ENCODE measurements at regions not wholly inside any gene's neighbourhood (a gene's known extent, or its start where the extent isn't known, plus 50 kb on each side); places are given as distances from the start of the nearest gene placed in this dataset.

GRCh38 chr6:131362696-131363095 is 210.3 kb upstream of the ARG1 start:
- Histone ChIP-seq H3K9me2 (replicated peaks; ENCODE audit: low read depth, low read length) (no peaks in the 10 kb centered on the region), H3K79me2 (ENCODE audit: insufficient read depth, low read length) (no peaks in the 10 kb centered on the region), H2AFZ (ENCODE audit: low read length) (no peak overlapping the region), H3K36me3 (ENCODE audit: insufficient read depth, low read length) (no peaks in the 10 kb centered on the region), H3K4me3 (ENCODE audit: low read length, poor library complexity, severe bottlenecking) (no peak overlapping the region), H3K9me3 (ENCODE audit: insufficient read depth, low read depth, low read length) (no peaks in the 10 kb centered on the region), H3K4me2 (ENCODE audit: low read depth, low read length, poor library complexity, severe bottlenecking) (no peak overlapping the region), H3F3A (ENCODE audit: low read depth) (no peaks in the 10 kb centered on the region), H3K9ac (ENCODE audit: low read depth, low read length, poor library complexity, severe bottlenecking) (no peak overlapping the region), H4K20me1 (ENCODE audit: insufficient read depth, low read length, poor library complexity, severe bottlenecking) (no peaks in the 10 kb centered on the region), H3K27me3 (ENCODE audit: insufficient read depth, low read length, poor library complexity, severe bottlenecking) (no peaks in the 10 kb centered on the region), H3K4me1 (ENCODE audit: insufficient read depth, low read length, poor library complexity, severe bottlenecking) (no peaks in the 10 kb centered on the region)
- no peak for TF ChIP-seq EZH2phosphoT487 (IDR thresholded peaks at IDR 0.05; ENCODE audit: borderline replicate concordance)
- TF ChIP-seq, protein P1, sequence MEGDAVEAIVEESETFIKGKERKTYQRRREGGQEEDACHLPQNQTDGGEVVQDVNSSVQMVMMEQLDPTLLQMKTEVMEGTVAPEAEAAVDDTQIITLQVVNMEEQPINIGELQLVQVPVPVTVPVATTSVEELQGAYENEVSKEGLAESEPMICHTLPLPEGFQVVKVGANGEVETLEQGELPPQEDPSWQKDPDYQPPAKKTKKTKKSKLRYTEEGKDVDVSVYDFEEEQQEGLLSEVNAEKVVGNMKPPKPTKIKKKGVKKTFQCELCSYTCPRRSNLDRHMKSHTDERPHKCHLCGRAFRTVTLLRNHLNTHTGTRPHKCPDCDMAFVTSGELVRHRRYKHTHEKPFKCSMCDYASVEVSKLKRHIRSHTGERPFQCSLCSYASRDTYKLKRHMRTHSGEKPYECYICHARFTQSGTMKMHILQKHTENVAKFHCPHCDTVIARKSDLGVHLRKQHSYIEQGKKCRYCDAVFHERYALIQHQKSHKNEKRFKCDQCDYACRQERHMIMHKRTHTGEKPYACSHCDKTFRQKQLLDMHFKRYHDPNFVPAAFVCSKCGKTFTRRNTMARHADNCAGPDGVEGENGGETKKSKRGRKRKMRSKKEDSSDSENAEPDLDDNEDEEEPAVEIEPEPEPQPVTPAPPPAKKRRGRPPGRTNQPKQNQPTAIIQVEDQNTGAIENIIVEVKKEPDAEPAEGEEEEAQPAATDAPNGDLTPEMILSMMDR (conservative IDR thresholded peaks at IDR 0.05; ENCODE audit: low read length): no peak

DNA sequence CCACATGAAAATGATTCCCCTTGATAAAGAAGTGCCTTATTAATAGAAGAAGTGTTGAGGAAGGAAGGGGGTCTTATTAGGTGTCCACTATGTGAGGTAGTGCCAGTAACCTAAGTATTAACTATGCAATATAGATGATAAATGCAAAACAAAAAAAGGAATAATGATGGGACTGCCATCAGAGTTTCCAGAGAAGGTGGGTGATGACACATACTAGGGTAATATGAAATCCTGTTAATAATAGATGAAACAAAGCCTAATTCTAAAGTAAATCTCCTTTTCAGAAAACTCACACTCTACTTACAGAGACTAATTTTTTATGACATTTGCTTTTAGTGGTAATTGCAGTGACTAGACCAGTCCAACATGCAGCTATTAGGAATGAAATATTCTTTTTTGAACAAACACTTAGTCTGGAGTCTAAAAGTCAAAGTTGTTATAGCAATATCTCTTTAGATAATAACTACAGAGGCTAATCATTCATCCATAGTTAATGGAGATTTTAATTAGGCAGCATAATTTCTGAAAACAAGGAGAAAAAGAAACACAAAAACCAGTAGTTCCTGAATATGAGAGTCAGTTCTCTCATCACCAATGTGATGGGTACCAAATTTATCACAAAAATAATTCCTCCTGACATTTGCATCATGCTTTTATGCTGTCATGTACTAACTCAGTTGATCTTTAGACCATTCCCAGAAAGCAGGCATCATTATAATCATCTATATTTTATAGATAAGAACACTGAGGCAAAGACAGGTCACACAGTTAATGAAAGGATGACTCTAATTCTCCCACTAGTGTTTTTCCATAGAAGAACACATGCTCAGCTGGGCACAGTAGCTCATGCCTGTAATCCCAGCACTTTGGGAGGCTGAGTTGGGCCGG is 208.8 kb upstream of the ARG1 start:
- H3K4me2 ChIP-seq (ENCODE audit: low read depth, low read length, poor library complexity, severe bottlenecking): no peak overlapping the region
- peaks cover 7% of the 10 kb centered on the region for H3K4me1 ChIP-seq (ENCODE audit: insufficient read depth, low read length, poor library complexity, severe bottlenecking)
- no peak for TF ChIP-seq EZH2phosphoT487 (IDR thresholded peaks at IDR 0.05; ENCODE audit: borderline replicate concordance)
- TF ChIP-seq, protein P1 (conservative IDR thresholded peaks at IDR 0.05; ENCODE audit: low read length): no peak

GRCh38 chr6:131366223-131366622 is 206.8 kb upstream of the ARG1 start:
- no peak overlapping the region for H3K4me2 ChIP-seq (ENCODE audit: low read depth, low read length, poor library complexity, severe bottlenecking)
- H3K9ac ChIP-seq (ENCODE audit: low read depth, low read length, poor library complexity, severe bottlenecking): no peak overlapping the region
- H3F3A ChIP-seq (ENCODE audit: low read depth): no peaks in the 10 kb centered on the region
- peaks cover 7% of the 10 kb centered on the region for H3K4me1 ChIP-seq (ENCODE audit: insufficient read depth, low read length, poor library complexity, severe bottlenecking)
- no peaks in the 10 kb centered on the region for H3K27me3 ChIP-seq (ENCODE audit: insufficient read depth, low read length, poor library complexity, severe bottlenecking)
- H2AFZ ChIP-seq (ENCODE audit: low read length): peak overlapping the region; percentile 64
- H3K9me2 ChIP-seq (replicated peaks; ENCODE audit: low read depth, low read length): no peaks in the 10 kb centered on the region
- no peaks in the 10 kb centered on the region for H3K9me3 ChIP-seq (ENCODE audit: insufficient read depth, low read depth, low read length)
- no peaks in the 10 kb centered on the region for H3K36me3 ChIP-seq (ENCODE audit: insufficient read depth, low read length)
- H4K20me1 ChIP-seq (ENCODE audit: insufficient read depth, low read length, poor library complexity, severe bottlenecking): no peaks in the 10 kb centered on the region
- no peak overlapping the region for H3K4me3 ChIP-seq (ENCODE audit: low read length, poor library complexity, severe bottlenecking)
- no peaks in the 10 kb centered on the region for H3K79me2 ChIP-seq (ENCODE audit: insufficient read depth, low read length)
- no peak for TF ChIP-seq EZH2phosphoT487 (IDR thresholded peaks at IDR 0.05; ENCODE audit: borderline replicate concordance)
- TF ChIP-seq, protein P1 (conservative IDR thresholded peaks at IDR 0.05; ENCODE audit: low read length): no peak

More for the DNA sequence above, 208.8 kb upstream of the ARG1 start:
- Histone ChIP-seq H4K20me1 (ENCODE audit: insufficient read depth, low read length, poor library complexity, severe bottlenecking) (no peaks in the 10 kb centered on the region), H3K9me3 (ENCODE audit: insufficient read depth, low read depth, low read length) (no peaks in the 10 kb centered on the region), H3K27me3 (ENCODE audit: insufficient read depth, low read length, poor library complexity, severe bottlenecking) (no peaks in the 10 kb centered on the region), H3F3A (ENCODE audit: low read depth) (no peaks in the 10 kb centered on the region), H2AFZ (ENCODE audit: low read length) (no peak overlapping the region), H3K9ac (ENCODE audit: low read depth, low read length, poor library complexity, severe bottlenecking) (no peak overlapping the region), H3K4me3 (ENCODE audit: low read length, poor library complexity, severe bottlenecking) (no peak overlapping the region), H3K36me3 (ENCODE audit: insufficient read depth, low read length) (no peaks in the 10 kb centered on the region), H3K79me2 (ENCODE audit: insufficient read depth, low read length) (no peaks in the 10 kb centered on the region), H3K9me2 (replicated peaks; ENCODE audit: low read depth, low read length) (no peaks in the 10 kb centered on the region)

Data from Loucy (cell line).